ENCODE measurements at regions not wholly inside any gene's neighbourhood (a gene's known extent, or its start where the extent isn't known, plus 50 kb on each side); places are given as distances from the start of the nearest gene placed in this dataset.
"Not testable (repeated sequence)": the region's sequence is repeated elsewhere in the genome, so short reads cannot be mapped to it uniquely, and the experiment has no call there.

DNA sequence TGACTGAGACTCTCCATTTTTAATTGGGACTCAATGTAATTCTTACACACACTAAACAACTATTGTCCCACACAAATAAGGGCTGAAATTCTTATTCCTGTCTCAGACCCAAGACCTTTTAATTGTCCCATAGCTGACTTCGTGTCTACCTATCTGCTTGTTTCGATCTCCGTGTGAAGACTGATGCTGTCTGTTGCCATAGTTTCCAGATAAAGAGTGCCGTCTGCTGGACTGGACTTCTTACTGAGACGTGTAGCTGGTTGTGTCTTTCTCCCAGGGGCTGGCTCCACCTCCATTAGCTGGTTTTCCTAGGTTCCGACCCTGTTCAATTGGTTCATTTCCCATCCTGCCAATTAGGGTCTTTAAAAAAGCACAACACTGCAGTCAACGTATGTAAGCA lies 235.3 kb upstream of the PLXNA2 start:
- TF ChIP-seq, protein P1, sequence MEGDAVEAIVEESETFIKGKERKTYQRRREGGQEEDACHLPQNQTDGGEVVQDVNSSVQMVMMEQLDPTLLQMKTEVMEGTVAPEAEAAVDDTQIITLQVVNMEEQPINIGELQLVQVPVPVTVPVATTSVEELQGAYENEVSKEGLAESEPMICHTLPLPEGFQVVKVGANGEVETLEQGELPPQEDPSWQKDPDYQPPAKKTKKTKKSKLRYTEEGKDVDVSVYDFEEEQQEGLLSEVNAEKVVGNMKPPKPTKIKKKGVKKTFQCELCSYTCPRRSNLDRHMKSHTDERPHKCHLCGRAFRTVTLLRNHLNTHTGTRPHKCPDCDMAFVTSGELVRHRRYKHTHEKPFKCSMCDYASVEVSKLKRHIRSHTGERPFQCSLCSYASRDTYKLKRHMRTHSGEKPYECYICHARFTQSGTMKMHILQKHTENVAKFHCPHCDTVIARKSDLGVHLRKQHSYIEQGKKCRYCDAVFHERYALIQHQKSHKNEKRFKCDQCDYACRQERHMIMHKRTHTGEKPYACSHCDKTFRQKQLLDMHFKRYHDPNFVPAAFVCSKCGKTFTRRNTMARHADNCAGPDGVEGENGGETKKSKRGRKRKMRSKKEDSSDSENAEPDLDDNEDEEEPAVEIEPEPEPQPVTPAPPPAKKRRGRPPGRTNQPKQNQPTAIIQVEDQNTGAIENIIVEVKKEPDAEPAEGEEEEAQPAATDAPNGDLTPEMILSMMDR (IDR thresholded peaks at IDR 0.05; ENCODE audit: control insufficient read depth, insufficient read depth, low read depth, low read length, missing control alignments), result no peak
- no peak for DNase-seq (ENCODE audit: low read depth)

GRCh38 chr1:208485512-208485911 lies 241.3 kb upstream of the PLXNA2 start:
- no peak for DNase-seq (ENCODE audit: low read depth)
- TF ChIP-seq, protein P1 (IDR thresholded peaks at IDR 0.05; ENCODE audit: control insufficient read depth, insufficient read depth, low read depth, low read length, missing control alignments), result no peak

More for the DNA sequence above, 235.3 kb upstream of the PLXNA2 start:
- H3K4me3 ChIP-seq (ENCODE audit: control insufficient read depth, low read depth, low read length), result no peak overlapping the region

GRCh38 chr1:208486677-208487076 lies 242.5 kb upstream of the PLXNA2 start:
- no peak for DNase-seq (ENCODE audit: low read depth)
- TF ChIP-seq, protein P1 (IDR thresholded peaks at IDR 0.05; ENCODE audit: control insufficient read depth, insufficient read depth, low read depth, low read length, missing control alignments), result no peak
- no peak overlapping the region for H3K4me3 ChIP-seq (ENCODE audit: control insufficient read depth, low read depth, low read length)

More at GRCh38 chr1:208485512-208485911, 241.3 kb upstream of the PLXNA2 start:
- H3K4me3 ChIP-seq (ENCODE audit: control insufficient read depth, low read depth, low read length), result no peak overlapping the region

DNA sequence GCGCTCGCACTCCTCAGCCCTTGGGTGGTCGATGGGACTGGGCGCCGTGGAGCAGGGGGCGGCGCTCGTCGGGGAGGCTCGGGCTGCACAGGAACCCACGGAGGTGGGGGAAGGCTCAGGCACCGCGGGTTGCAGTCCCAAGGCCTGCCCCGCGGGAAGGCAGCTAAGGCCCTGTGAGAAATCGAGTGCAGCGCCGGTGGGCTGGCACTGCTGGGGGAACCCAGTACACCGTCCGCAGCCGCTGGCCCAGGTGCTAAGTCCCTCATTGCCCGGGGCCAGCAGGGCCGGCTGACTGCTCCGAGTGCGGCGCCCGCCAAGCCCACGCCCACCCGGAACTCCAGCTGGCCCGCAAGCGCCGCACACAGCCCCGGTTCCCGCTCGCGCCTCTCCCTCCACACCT lies 244.2 kb upstream of the PLXNA2 start:
- not testable (repeated sequence) for DNase-seq (ENCODE audit: low read depth); H3K4me3 ChIP-seq (ENCODE audit: control insufficient read depth, low read depth, low read length)

DNA sequence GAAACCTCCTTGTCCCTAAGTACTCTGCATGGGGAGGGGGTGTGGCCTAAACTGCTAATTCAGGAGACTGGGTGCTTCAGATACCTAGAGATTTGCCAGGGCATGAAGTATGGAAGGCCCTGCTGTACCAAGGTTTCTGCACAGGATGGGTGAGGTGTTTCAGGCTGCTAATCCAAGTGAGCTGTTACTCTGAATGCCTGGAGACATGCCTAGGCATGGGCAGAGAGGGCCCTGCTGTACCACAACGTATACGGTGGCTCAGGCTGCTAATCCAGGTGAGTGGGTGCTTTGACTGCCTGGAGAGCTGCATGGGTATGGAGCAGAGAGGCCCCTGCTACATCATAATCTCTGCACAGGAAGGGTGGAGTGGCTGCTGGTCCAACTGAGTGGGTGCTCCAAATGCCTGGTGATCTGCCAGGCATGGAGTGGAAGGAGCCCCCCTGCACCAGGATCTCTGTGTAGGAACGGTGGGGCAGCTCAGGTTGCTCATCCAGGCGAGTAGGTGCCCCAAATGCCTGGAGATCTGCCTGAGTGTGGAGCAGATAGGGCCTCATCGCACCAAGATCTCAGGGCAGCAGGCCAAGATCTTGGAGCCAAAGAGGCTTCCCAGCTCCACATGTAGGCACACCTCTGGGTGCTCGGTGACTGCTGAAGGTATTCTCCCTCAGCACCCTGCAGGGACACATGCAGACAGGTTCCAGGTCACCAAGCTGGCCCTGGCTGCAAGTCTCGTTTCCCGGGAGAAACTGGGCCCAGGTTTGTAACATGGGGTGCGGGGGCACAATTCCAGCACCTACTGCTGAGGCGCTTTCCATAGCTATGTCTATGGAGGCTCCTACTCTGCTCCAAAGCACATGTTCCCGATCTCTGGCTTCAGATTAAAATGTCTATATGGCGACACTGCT lies 252.5 kb upstream of the PLXNA2 start:
- DNase-seq (ENCODE audit: low read depth), result no peak
- H3K4me3 ChIP-seq (ENCODE audit: control insufficient read depth, low read depth, low read length), result no peak overlapping the region
- TF ChIP-seq, protein P1 (IDR thresholded peaks at IDR 0.05; ENCODE audit: control insufficient read depth, insufficient read depth, low read depth, low read length, missing control alignments), result no peak

- no peak overlapping the region for H3K4me3 ChIP-seq (ENCODE audit: control insufficient read depth, low read depth, low read length)
- no peak for DNase-seq (ENCODE audit: low read depth)
- TF ChIP-seq, protein P1 (IDR thresholded peaks at IDR 0.05; ENCODE audit: control insufficient read depth, insufficient read depth, low read depth, low read length, missing control alignments), result no peak
These were observed 253.8 kb upstream of the PLXNA2 start for GRCh38 chr1:208497866-208498541.

DNA sequence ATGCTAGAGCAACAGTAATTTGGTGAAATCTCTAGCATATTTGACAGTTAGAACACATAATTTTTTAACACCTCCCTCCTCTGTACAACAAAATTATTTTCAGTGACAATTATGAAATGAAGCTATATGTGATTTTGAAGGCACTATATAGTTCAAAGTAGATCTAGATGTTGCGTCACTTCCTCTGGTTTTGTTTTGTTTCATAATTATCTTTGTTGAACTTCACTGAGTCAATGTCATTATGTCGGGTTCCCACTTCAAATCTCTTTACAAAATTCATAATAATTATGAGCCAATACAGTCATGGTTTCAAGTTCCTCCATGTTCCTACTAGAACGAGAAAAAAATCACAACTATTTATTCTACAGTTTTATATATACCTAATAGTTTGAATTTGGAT lies 254.8 kb upstream of the PLXNA2 start:
- TF ChIP-seq, protein P1 (IDR thresholded peaks at IDR 0.05; ENCODE audit: control insufficient read depth, insufficient read depth, low read depth, low read length, missing control alignments), result no peak
- no peak overlapping the region for H3K4me3 ChIP-seq (ENCODE audit: control insufficient read depth, low read depth, low read length)
- no peak for DNase-seq (ENCODE audit: low read depth)

All from AG09309 (cell line).